PC-3 (cell line): ENCODE measurements at regions not wholly inside any gene's neighbourhood (a gene's known extent, or its start where the extent isn't known, plus 50 kb on each side); places are given as distances from the start of the nearest gene placed in this dataset.
"Not testable (repeated sequence)": the region's sequence is repeated elsewhere in the genome, so short reads cannot be mapped to it uniquely, and the experiment has no call there.

Source experiments
- ATAC-seq: fragments of 200-7000 bp; cut with Tn5 transposase; 2 replicates; pipeline ENCODE4 v1.9.1; 2020; ENCODE audit warnings: mild to moderate bottlenecking, moderate library complexity
- BruUV-seq: library from RNA; stranded (reverse); fragments of 400-500 nt; replicated peaks from 2 replicates; lab custom pipeline; 2021; lab: Mats Ljungman, UMichigan
- CTCF ChIA-PET: fragments of 300-600 bp; sonication (Branson Sonifier 250); formaldehyde crosslinking; loops from one replicate; lab custom pipeline; 2022; ENCODE audit warnings: antibody characterized with exemption; lab: Charles Lee
- POLR2A ChIA-PET: fragments of 300-600 bp; sonication (Branson Sonifier 250); formaldehyde crosslinking; loops from one replicate; lab custom pipeline; 2022; ENCODE audit warnings: antibody characterized with exemption; ENCODE audit not compliant: unreplicated experiment; lab: Charles Lee
- DNase-seq: peaks from one replicate; pipeline ENCODE4 v3.0.0-alpha.2; 2015
- H2AFZ ChIP-seq: fragments of 300-600 bp; sonication (generic); 2 replicates; pipeline ENCODE4 v1.6.0; 2016; ENCODE audit warnings: antibody characterized with exemption, low read length
- H3F3A ChIP-seq: fragments of 300-600 bp; sonication (generic); one replicate; pipeline ENCODE4 v1.6.0; 2017; ENCODE audit warnings: antibody characterized with exemption, low read length, control low read depth, mild to moderate bottlenecking; ENCODE audit not compliant: unreplicated experiment
- H3K27ac ChIP-seq: fragments of 300-600 bp; sonication (generic); 2 replicates; pipeline ENCODE4 v1.5.1; 2016; ENCODE audit warnings: mild to moderate bottlenecking, low read length
- H3K27me3 ChIP-seq: fragments of 300-600 bp; sonication (generic); 2 replicates; pipeline ENCODE4 v1.6.1; 2016; ENCODE audit warnings: low read length, mixed read lengths
- H3K36me3 ChIP-seq: fragments of 300-600 bp; sonication (generic); 2 replicates; pipeline ENCODE4 v1.6.1; 2016; ENCODE audit warnings: low read depth, mixed run types, low read length, mixed read lengths
- H3K4me1 ChIP-seq: fragments of 300-600 bp; sonication (generic); 2 replicates; pipeline ENCODE4 v1.5.1; 2016; ENCODE audit warnings: low read length; ENCODE audit not compliant: insufficient read depth
- H3K4me2 ChIP-seq: fragments of 300-600 bp; sonication (generic); 2 replicates; pipeline ENCODE4 v1.6.0; 2016; ENCODE audit warnings: low read length
- H3K4me3 ChIP-seq: fragments of 300-600 bp; sonication (generic); 2 replicates; pipeline ENCODE4 v1.5.1; 2016; ENCODE audit warnings: mild to moderate bottlenecking, low read length, mixed read lengths
- H3K79me2 ChIP-seq: fragments of 300-600 bp; sonication (generic); 2 replicates; pipeline ENCODE4 v1.6.1; 2017; ENCODE audit warnings: low read length, mixed read lengths
- H3K9ac ChIP-seq: fragments of 300-600 bp; sonication (generic); 2 replicates; pipeline ENCODE4 v1.6.0; 2016; ENCODE audit warnings: mild to moderate bottlenecking, low read length
- H3K9me2 ChIP-seq: fragments of 300-600 bp; sonication (generic); replicated peaks from 2 replicates; pipeline ENCODE4 v1.6.1; 2016; ENCODE audit warnings: mixed run types, low read length, mixed read lengths
- H3K9me3 ChIP-seq: fragments of 300-600 bp; sonication (generic); 2 replicates; pipeline ENCODE4 v1.6.1; 2016; ENCODE audit warnings: low read length, mixed read lengths
- H4K20me1 ChIP-seq: fragments of 300-600 bp; sonication (generic); 2 replicates; pipeline ENCODE4 v1.6.1; 2016; ENCODE audit warnings: low read length, mixed read lengths
- EZH2 ChIP-seq: fragments of 300-600 bp; sonication (generic); IDR thresholded peaks from one replicate; pipeline ENCODE4 v1.6.1; 2017; ENCODE audit warnings: antibody characterized with exemption, mild to moderate bottlenecking, low read length; ENCODE audit not compliant: unreplicated experiment
- EZH2phosphoT487 ChIP-seq: fragments of 300-600 bp; sonication (generic); IDR thresholded peaks from 2 replicates; pipeline ENCODE4 v1.6.1; 2018; ENCODE audit warnings: mild to moderate bottlenecking, antibody characterized with exemption, low read length, borderline replicate concordance
- intact Hi-C: fragments of 100-400 bp; cut with micrococcal nuclease; formaldehyde crosslinking; loops from 2 replicates; pipeline ENCODE4 v1.9.0; 2023
- TF ChIP-seq, protein P1 (sequence below): fragments of 300-600 bp; sonication (generic); conservative IDR thresholded peaks from 2 replicates; pipeline ENCODE4 v1.5.1; 2017; ENCODE audit warnings: antibody characterized with exemption, low read depth, mild to moderate bottlenecking, low read length

DNA sequence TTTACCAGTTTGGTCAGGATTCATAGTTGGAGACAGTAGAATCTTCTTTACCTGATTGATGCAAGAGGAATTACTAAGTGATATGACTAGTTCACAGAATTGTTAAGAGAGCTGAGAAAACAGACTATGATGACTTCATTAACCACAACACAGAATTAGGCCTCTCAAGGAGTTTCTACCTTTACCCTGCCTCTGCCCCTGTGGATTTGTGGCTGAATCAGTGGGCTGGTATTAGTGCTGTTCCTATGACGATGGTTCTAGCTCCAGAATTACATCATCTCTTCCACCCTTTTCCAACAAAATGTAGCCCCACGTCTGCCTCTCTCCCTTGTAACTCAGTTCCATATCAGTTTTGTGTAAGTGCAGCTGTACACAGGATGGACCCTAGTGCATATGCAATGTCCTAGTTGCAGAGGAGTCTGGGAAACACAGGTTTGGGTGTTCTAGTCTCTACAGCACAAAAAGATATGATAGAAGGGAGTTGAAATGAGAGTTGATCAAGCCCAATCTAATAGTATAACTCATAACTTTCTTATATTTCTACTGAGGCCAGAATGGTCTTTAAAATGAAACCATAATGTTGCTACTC is 99.3 kb downstream of the ANXA5 start:
- H3K36me3 ChIP-seq = no peaks in the 10 kb centered on the region
- ChIA-PET CTCF (no interaction called here), POLR2A (no interaction called here)
- no peak overlapping the region for H3K9ac ChIP-seq
- no peak overlapping the region for H3K4me2 ChIP-seq
- H4K20me1 ChIP-seq = no peaks in the 10 kb centered on the region
- TF ChIP-seq EZH2 (no peak), EZH2phosphoT487 (no peak)
- TF ChIP-seq, protein P1, sequence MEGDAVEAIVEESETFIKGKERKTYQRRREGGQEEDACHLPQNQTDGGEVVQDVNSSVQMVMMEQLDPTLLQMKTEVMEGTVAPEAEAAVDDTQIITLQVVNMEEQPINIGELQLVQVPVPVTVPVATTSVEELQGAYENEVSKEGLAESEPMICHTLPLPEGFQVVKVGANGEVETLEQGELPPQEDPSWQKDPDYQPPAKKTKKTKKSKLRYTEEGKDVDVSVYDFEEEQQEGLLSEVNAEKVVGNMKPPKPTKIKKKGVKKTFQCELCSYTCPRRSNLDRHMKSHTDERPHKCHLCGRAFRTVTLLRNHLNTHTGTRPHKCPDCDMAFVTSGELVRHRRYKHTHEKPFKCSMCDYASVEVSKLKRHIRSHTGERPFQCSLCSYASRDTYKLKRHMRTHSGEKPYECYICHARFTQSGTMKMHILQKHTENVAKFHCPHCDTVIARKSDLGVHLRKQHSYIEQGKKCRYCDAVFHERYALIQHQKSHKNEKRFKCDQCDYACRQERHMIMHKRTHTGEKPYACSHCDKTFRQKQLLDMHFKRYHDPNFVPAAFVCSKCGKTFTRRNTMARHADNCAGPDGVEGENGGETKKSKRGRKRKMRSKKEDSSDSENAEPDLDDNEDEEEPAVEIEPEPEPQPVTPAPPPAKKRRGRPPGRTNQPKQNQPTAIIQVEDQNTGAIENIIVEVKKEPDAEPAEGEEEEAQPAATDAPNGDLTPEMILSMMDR = no peak
- H3K4me3 ChIP-seq = no peak overlapping the region
- no peaks in the 10 kb centered on the region for H3K79me2 ChIP-seq
- no peak overlapping the region for H3K27ac ChIP-seq
- no peak overlapping the region for H2AFZ ChIP-seq
- ATAC-seq = no peak
- no peaks in the 10 kb centered on the region for H3F3A ChIP-seq
- no peaks in the 10 kb centered on the region for H3K27me3 ChIP-seq
- H3K4me1 ChIP-seq = no peaks in the 10 kb centered on the region
- H3K9me2 ChIP-seq = no peaks in the 10 kb centered on the region
- no peaks in the 10 kb centered on the region for H3K9me3 ChIP-seq
- peak; percentile 19 for DNase-seq
- no TSS peak for BruUV-seq
- intact Hi-C loops = no loop called here

DNA sequence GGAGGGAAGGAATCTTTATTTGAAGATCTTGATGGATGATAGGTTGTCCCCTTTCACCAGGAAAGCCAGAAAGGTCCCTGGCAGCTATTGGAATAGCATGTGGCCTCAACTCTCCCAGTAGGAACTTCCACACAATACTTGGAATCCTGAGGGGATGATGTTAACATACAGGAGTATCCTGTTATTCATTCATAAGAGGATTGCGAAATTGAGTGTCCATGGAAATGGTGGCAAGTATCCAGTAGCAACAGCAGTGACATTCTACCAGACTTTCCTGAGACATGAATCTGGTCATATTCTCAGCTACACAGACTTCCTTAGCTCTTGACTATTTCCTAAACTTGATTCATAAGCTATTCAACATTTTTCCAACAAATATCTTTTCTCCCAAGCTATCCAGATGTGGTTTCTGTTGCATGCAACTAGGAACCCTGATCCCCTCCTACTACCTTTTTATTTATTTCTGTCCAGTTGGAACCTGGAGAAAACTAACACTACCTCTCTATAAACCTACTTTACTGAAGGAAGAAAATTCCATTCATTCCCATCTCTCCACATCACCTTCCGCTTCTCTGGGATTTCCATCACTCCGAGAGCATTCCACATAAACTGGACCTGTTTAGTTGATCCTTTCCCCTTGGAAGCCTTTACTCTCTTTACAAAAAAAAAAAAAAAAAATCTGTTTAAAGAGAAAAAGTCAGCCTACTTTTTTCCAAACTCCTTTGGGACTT is 101.8 kb downstream of the ANXA5 start:
- no peak overlapping the region for H3K27ac ChIP-seq
- POLR2A ChIA-PET = no interaction called here
- no peak overlapping the region for H3K4me2 ChIP-seq
- no peaks in the 10 kb centered on the region for H3K36me3 ChIP-seq
- no peaks in the 10 kb centered on the region for H3F3A ChIP-seq
- intact Hi-C loops = no loop called here
- TF ChIP-seq, protein P1 = no peak
- TF ChIP-seq EZH2phosphoT487 = no peak
- no peak for TF ChIP-seq EZH2
- no peaks in the 10 kb centered on the region for H3K9me3 ChIP-seq
- DNase-seq = peak; percentile 34
- no peaks in the 10 kb centered on the region for H3K27me3 ChIP-seq
- CTCF ChIA-PET = interaction anchor here (0.7 kb wide), 1 partner anchor 79 kb away, joined by 3 read pairs; no protein-coding TSS in a partner anchor
- H3K9me2 ChIP-seq = no peaks in the 10 kb centered on the region
- H3K4me3 ChIP-seq = no peak overlapping the region
- H4K20me1 ChIP-seq = no peaks in the 10 kb centered on the region
- H2AFZ ChIP-seq = no peak overlapping the region
- H3K79me2 ChIP-seq = no peaks in the 10 kb centered on the region
- no peak for ATAC-seq
- no peak overlapping the region for H3K9ac ChIP-seq
- no peaks in the 10 kb centered on the region for H3K4me1 ChIP-seq
- no TSS peak for BruUV-seq

- TF ChIP-seq EZH2 (no peak), EZH2phosphoT487 (no peak)
- TF ChIP-seq, protein P1 = no peak
- BruUV-seq = no TSS peak
- DNase-seq = no peak
Measured at GRCh38 chr4:121593760-121594159, 103.0 kb downstream of the ANXA5 start.

GRCh38 chr4:121592257-121592656 is 104.5 kb downstream of the ANXA5 start:
- H3K27ac ChIP-seq, H3K9ac ChIP-seq, BruUV-seq, H3K27me3 ChIP-seq, H3K4me1 ChIP-seq, ATAC-seq, H3K4me2 ChIP-seq, H3K36me3 ChIP-seq, H4K20me1 ChIP-seq, CTCF ChIA-PET, H3K9me3 ChIP-seq, H3K9me2 ChIP-seq, POLR2A ChIA-PET, DNase-seq, intact Hi-C loops, H3K4me3 ChIP-seq, H3F3A ChIP-seq, H2AFZ ChIP-seq, H3K79me2 ChIP-seq: not testable (repeated sequence)

More at GRCh38 chr4:121593760-121594159, 103.0 kb downstream of the ANXA5 start:
- Histone ChIP-seq H3K27ac (no peak overlapping the region), H3K9me2 (no peaks in the 10 kb centered on the region), H3K36me3 (no peaks in the 10 kb centered on the region), H3K79me2 (no peaks in the 10 kb centered on the region), H3K4me3 (no peak overlapping the region), H4K20me1 (no peaks in the 10 kb centered on the region), H3K9me3 (no peaks in the 10 kb centered on the region), H3K4me1 (no peaks in the 10 kb centered on the region), H2AFZ (no peak overlapping the region), H3K27me3 (no peaks in the 10 kb centered on the region), H3K9ac (no peak overlapping the region), H3K4me2 (no peak overlapping the region), H3F3A (no peaks in the 10 kb centered on the region)
- intact Hi-C loops = no loop called here
- ATAC-seq = no peak
- ChIA-PET CTCF (no interaction called here), POLR2A (no interaction called here)
